ENCODE measurements at regions not wholly inside any gene's neighbourhood (a gene's known extent, or its start where the extent isn't known, plus 50 kb on each side); places are given as distances from the start of the nearest gene placed in this dataset.
"Not testable (repeated sequence)": the region's sequence is repeated elsewhere in the genome, so short reads cannot be mapped to it uniquely, and the experiment has no call there.

DNA sequence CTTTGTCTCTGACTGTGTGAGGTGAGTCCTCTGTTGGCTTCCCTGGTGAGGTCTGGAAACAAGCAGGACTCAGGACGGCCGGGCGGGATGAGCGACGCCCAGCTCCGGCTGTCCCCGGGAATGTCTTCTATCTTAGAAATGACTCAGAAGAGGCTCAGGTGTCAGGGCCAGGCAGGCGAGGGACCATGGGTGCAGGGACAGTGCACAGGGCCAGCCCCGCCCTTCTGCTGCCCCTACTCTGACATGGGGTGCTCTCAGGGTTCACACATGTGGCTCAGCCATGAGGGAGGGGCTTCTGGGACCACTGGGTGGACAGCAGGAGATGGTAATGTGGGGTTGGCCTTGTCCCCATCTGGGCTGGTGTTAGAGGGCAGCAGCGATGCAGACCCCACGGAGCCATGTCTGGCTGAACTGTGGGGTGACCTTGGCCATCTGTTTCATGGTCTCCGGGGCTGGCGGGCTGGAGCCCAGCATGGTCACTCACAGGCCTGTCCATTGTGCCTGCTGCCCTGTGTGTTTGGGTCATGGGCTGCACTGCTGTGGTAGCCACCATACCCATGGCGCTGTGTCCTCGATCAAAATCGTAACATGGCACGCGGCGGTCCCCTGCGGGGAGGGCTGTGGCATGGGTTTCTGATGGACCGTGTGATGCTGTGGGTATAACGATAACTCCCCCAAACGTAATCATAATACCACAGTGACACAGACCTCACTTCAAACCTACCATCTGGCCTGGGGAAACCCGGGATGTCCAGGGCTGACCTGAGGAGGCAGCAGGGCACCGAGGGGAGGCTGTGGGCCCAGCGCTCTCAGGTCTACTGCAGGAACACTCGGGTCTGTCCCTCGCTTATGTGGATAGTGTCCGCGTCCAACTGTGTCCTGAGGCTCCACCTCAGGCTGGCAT lies 368.8 kb downstream of the TMEM121 start:
- DNase-seq = no peak

DNA sequence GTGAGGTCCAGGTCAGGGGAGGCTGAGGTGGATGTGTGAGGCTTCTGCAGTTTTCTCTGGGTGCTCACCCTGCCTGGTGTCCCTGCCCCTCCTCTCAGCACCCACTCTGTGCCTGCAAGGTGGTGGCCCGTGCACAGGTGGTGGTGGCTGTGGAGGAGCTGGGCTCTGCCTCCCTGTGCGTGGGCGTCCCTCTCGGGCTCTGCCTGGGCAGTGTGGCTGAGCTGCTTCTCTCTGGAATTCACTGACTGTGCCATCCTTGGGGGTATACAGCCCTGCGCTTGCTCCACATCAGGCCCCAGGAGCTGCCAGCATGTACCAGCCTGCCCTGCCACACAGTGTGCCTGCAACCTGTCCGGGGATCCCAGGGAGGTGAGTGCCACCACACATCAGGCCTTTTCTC lies 369.8 kb downstream of the TMEM121 start:
- not testable (repeated sequence) for DNase-seq

DNA sequence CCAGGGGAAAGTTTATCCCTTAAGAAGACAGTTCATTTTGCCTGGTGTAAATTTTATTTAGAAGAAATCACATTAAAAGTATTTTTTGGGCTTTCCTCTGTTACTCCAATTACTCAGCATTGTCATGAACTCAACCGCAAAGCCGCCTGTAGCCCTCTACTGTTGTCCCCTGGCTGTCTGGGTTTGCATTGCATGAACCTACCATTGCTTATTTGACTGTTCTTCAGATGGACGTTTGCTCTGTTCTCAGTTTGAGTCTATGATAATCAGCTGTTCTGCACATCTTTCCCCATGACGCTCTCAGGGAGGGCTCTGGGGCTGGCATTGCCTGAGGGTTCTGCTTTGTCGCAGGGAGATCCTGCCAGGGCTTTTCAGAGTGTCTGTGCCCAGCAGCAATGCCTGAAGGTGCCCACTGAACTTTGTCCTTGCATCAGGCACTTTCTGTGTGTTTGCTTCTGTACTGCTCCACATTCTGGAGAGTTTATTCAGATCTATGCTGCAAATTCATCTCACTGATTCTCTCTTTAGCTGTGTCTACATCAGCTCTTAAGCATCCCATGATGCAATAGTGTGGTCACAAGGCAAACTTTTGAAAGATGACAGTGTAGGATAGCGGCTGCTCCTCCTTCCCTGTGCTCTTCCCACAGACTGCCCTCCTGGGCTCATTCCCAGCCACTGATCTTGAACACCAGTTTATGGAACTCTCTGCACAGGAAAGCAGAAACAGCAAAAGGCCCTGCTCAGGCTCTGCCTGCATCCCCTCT lies 370.8 kb downstream of the TMEM121 start:
- not testable (repeated sequence) for DNase-seq

GRCh38 chr14:105897725-105898113 lies 371.3 kb downstream of the TMEM121 start:
- no peak for DNase-seq

DNA sequence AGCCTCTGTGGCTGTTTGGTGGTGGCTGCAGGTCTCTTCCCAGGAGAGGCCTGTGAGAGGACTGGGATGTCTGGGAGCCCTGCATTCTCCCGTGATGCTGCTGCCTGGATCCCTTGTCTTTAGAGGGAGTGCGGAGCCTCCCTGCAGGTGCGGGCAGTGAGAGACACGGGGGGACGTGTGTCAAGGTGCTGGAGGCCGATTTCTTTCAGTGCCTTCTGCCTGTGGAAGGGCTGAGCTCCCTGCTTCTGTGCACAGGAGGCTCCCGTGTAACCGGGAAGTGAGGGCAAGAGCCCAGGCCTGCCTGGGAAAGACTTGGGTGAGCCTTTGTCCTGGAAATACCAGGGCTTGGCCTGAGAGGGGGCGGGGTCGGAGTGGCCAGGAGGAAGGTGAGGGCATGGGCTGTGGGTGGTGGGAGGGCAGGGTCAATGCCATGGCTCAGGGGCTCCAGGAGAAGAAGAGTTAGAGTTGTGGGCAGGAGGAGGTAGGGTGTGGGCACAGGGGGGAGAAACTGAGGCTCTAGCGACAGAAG lies 372.2 kb downstream of the TMEM121 start:
- no peak for DNase-seq

DNA sequence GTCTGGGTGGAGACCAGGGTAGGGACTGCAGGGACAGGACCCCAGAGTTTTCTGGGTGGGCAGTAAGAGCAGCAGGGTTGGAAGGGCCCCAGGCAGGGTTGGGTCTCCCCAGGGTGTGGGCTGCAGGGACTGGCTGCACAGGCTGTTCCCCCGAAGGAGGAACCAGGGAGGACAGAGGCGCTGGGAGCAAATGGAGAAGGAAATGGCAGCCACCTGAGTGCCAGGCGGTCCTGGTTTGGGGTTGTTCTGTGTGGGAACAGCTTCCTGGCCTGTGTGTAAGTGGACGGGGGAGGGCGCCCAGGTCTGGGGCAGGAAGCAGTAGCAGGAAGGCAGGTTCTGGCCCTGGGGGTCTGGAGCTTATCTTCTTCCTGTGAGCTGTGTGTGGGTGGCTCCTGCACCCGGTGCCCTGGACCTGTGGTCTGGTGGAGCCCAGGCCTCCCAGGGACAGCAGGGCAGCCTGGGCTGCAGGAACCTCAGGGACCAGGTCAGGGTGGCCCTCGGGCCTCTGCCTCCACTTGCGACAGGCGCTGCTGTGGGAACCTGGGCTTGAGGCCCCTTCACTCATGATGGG lies 372.8 kb downstream of the TMEM121 start:
- DNase-seq = no peak

DNA sequence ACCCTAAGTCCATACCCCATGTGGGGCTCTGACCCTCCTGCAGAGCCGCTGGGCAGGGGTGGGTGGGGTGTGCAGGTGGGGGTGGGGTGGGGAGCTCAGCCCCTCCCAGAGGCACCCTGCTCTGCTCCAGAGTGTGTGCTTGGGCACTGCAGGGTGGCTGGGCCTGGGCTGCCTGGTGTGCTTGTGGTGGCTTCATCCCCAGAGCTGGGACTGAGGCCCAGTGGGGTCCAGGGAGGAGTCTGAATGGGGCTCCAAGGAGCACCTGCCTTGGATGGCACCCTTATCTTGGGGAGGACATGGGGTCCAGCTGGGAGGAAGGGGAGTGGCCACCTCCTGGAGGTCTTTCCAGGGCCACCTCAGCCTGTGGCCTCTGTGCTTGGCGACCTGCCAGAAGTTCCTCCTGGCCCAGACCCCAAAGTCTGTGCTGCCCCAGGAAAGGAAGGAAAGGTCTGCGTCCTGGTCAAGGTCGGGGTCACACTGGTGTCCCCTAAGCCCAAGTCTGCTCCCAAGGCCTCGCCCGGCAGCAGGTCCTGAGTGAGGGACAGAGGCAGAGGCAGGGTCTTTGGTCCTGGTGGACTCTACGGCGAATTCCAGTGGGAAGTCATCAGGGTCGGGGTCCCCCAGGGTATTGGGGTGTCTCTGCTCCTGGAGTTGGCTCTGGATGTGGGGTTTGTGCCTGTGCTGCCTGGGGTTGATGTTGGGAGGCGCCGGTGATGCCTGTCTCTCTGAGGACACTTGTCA lies 373.4 kb downstream of the TMEM121 start:
- DNase-seq = no peak

GRCh38 chr14:105900398-105901160 lies 374.2 kb downstream of the TMEM121 start:
- no peak for DNase-seq

GRCh38 chr14:105901226-105901625 lies 374.8 kb downstream of the TMEM121 start:
- no peak for DNase-seq

- no peak for DNase-seq
Measured at GRCh38 chr14:105902131-105902898, 375.9 kb downstream of the TMEM121 start.

DNA sequence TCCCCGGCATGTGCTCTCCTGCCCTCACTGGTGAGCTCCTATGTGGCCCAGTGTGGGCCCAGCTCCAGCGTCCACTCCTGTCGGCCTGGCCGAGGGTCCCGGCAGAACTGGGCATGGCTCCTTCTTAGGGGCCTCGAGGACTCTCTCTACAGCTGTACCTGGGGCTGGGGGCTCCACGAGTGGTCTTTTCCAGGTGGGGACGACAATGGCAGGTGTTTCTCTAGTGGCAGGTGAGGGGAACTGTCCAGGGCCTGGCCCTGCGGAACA lies 376.4 kb downstream of the TMEM121 start:
- DNase-seq = not testable (repeated sequence)

DNA sequence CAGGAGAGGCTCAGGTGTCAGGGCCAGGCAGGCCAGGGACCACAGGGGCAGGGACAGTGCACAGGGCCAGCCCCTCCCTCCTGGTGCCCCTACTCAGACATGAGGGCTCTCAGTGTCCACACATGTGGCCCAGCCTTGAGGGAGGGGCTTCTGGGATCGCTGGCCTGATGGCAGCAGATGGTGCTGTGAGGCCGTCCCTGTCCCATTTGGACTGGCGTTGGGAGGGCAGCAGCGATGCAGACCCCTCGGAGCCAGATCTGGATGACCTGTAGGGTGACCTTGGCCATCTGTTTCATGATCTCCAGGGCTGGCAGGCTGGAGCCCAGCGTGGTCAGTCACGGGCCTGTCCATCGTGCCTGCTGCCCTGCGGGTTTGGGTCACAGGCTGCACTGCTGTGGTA lies 377.6 kb downstream of the TMEM121 start:
- no peak for DNase-seq

- no peak for DNase-seq
Measured at GRCh38 chr14:105904379-105904778, 378.0 kb downstream of the TMEM121 start.

DNA sequence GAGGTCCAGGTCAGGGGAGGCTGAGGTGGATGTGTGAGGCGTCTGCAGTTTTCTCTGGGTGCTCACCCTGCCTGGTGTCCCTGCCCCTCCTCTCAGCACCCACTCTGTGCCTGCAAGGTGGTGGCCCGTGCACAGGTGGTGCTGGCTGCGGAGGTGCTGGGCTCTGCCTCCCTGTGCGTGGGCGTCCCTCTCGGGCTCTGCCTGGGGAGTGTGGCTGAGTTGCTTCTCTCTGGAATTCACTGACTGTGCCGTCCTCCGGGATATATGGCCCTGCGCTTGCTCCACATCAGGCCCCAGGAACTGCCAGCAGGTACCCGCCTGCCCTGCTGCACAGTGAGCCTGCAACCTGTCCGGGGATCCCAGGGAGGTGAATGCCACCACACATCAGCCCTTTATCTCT lies 379.1 kb downstream of the TMEM121 start:
- DNase-seq = no peak

DNA sequence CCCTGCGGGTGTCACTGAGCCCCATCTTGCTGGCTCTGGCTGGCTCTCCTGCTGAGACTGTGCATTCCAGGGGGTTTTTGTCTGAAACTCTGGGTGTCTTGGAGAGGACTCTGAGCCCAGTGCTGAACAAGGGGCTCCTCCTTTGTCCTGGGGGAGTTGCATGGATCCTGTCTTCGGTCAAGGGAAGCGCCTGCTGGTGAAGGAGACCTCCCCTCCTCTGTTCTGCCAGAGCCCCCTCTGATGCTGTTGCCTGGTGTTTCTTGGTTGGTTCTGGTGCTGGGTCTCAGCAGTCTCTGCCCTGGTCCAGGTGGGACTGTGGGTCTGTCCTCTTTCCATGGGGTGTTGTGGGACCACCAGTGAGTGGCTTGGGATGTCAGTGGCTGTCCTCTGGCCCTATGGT lies 380.9 kb downstream of the TMEM121 start:
- DNase-seq = no peak

GRCh38 chr14:105908006-105908405 lies 381.6 kb downstream of the TMEM121 start:
- DNase-seq = no peak

DNA sequence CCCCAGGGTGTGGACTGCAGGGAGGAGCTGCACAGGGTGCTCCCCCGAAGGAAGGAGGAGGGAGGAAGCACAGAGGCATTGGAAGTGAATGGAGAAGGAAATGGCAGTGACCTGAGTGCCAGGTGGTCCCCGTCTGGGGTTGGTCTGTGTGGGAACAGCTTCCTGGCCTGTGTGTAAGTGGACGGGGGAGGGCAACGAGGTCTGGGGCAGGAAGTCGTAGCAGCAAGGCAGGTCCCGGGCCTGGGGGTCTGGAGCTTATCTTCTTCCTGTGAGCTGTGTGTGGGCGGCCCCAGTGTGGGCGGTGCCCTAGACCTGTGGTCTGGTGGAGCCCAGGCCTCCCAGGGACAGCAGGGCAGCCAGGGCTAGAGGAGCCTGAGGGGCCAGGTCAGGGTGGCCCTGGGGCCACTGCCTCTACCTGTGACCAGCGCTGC lies 382.1 kb downstream of the TMEM121 start:
- DNase-seq = no peak

DNA sequence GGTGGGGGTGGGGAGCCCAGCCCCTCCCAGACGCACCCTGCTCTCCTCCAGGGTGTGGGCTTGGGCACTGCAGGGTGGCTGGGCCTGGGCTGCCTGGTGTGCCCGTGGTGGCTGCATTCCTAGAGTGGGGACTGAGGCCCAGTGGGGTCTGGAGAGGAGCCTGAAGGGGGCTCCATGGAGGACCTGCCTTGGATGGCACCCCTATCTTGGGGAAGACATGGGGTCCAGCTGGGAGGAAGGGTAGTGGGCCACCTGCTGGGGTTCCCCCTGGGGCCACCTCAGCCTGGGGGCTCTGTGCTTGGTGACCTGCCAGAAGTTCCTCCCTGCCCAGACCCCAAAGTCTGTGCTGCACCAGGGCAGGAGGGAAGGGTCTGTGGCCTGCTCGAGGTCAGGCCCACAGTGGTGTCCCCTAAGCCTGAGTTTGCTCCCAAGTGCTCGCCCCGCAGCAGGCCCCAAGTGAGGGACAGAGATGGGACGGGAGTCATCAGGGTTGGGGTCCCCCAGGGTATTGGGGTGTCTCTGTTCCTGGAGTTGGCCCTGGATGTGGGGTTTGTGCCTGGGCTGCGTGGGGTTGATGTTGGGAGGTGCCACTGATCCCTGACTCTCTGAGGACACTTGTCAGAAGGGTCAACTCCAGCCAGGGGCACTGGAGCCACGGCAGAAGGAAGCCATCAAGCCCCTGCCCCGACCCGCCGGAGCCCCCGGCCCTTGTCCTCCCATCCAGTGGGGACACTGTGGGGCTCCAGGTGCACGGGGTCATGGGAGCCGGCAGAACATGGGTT lies 382.9 kb downstream of the TMEM121 start:
- no peak for DNase-seq

GRCh38 chr14:105909828-105910120 lies 383.4 kb downstream of the TMEM121 start:
- not testable (repeated sequence) for DNase-seq

DNA sequence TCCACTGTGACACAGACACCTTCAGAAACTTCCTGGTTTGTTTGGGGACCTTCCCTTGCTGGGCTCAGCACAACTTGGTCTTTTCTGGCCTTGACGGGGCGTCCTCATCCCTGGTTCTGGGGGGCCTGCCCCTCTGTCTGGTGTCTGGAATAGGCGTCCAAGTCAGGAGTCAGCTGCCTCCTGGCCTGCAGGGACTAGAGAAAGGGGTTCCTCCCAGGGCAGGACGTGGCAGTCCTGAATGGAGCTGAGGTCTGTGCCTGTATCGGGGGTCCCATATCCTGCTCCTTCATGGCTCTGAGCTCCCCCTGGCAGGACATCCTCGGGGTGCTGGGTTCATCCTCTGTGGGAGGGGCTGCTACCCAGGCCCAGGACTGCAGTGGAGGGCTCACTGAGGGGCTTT lies 384.0 kb downstream of the TMEM121 start:
- DNase-seq = no peak
